ENCODE measurements at regions not wholly inside any gene's neighbourhood (a gene's known extent, or its start where the extent isn't known, plus 50 kb on each side); places are given as distances from the start of the nearest gene placed in this dataset.

GRCh38 chr5:2695200-2695891 lies 56.1 kb downstream of the IRX2 start:
- TF ChIP-seq CTCF (IDR thresholded peaks at IDR 0.05; ENCODE audit: poor library complexity, severe bottlenecking): no peak
- no peak for TF ChIP-seq REST (IDR thresholded peaks at IDR 0.05; ENCODE audit: borderline replicate concordance)
- no peak for TF ChIP-seq EP300 (conservative IDR thresholded peaks at IDR 0.05; ENCODE audit: poor library complexity, severe bottlenecking)
- TF ChIP-seq EZH2 (IDR thresholded peaks at IDR 0.05; ENCODE audit: borderline replicate concordance, insufficient read depth, low read length, poor library complexity, severe bottlenecking): no peak
- no peak for TF ChIP-seq POLR2AphosphoS5 (IDR thresholded peaks at IDR 0.05)
- no peak for TF ChIP-seq RAD21 (conservative IDR thresholded peaks at IDR 0.05)
- TF ChIP-seq TAF1 (IDR thresholded peaks at IDR 0.05; ENCODE audit: low read depth): no peak
- TF ChIP-seq MXI1 (conservative IDR thresholded peaks at IDR 0.05; ENCODE audit: poor library complexity, severe bottlenecking): no peak
- TF ChIP-seq SMC3 (conservative IDR thresholded peaks at IDR 0.05; ENCODE audit: poor library complexity): no peak

Measured in neural cell (in vitro differentiated cells).